C4-2B (cell line): ENCODE measurements at regions not wholly inside any gene's neighbourhood (a gene's known extent, or its start where the extent isn't known, plus 50 kb on each side); places are given as distances from the start of the nearest gene placed in this dataset.

Experiments
- H3K27ac ChIP-seq: fragments of 450-650 bp; 2 replicates; pipeline ENCODE4 v1.5.1; 2017
- ZFX ChIP-seq: fragments of 450-650 bp; IDR thresholded peaks from 2 replicates; pipeline ENCODE4 v1.6.1; 2017
- TF ChIP-seq, protein P1 (sequence below): fragments of 450-650 bp; conservative IDR thresholded peaks from 2 replicates; pipeline ENCODE4 v1.5.1; 2017; ENCODE audit warnings: mild to moderate bottlenecking

DNA sequence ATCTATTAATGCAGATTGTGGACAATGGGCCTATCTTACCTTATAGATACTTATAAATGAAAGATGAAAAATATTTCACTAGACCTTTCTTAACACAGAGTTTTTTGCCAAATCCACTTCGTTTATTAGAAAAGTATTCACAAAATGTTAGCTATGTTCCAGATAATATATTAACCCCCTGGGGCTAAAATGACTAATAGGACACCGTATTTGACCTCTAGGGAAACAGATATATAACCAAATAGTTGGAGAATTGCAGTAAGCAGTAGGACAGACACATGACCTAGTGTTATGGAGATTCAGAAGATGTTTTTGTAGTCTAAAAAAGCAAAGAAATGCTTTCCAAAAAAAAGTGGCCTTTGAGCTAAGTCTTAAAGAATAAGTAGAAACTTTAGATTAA, 106.9 kb downstream of the SEC16B start:
- TF ChIP-seq, protein P1, sequence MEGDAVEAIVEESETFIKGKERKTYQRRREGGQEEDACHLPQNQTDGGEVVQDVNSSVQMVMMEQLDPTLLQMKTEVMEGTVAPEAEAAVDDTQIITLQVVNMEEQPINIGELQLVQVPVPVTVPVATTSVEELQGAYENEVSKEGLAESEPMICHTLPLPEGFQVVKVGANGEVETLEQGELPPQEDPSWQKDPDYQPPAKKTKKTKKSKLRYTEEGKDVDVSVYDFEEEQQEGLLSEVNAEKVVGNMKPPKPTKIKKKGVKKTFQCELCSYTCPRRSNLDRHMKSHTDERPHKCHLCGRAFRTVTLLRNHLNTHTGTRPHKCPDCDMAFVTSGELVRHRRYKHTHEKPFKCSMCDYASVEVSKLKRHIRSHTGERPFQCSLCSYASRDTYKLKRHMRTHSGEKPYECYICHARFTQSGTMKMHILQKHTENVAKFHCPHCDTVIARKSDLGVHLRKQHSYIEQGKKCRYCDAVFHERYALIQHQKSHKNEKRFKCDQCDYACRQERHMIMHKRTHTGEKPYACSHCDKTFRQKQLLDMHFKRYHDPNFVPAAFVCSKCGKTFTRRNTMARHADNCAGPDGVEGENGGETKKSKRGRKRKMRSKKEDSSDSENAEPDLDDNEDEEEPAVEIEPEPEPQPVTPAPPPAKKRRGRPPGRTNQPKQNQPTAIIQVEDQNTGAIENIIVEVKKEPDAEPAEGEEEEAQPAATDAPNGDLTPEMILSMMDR, result no peak
- TF ChIP-seq ZFX, result no peak
- H3K27ac ChIP-seq, result no peak overlapping the region

DNA sequence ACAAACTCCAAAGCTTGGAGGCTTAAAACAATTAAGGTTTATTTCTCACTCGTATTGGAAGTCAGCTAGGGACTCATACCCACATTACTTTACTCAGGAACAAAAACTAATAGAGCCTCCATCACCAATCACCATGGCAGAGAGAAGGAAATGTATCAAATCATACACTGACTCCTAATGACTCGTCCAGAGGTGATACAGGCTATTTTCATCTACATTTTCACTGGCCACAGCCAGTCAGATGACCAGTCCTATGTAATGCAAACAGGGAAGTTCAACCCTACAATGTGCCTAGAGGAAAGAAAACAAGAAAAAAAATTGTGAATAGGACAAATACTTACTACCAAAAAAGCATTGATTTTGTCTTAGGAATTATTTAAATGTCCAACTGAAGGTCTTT, 110.3 kb downstream of the SEC16B start:
- TF ChIP-seq ZFX, result no peak
- TF ChIP-seq, protein P1, result no peak
- no peak overlapping the region for H3K27ac ChIP-seq

DNA sequence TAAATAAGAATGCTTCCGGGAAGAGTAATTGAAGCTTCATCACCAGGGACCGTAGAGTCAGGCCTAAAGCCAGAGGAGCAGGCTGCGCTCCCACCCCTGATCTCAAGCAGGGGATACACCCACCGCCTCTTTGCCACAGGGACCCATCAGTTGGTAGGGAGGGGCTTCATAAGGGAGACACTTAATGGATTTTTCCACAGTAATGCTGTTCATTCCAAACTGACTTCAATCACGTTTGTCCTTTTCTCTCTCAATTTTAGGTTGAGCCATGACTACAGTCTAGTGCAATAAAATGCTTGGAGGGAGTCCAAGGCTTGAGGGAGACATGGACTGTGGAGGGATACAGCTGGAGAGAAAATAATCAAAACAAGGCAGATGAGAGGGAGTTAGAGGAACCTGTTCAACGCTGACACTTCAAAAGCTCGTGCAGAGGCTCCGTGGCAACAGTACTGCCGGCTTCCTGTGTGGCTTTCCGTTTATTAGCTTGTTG, 111.5 kb downstream of the SEC16B start:
- H3K27ac ChIP-seq, result no peak overlapping the region
- TF ChIP-seq, protein P1, result no peak
- TF ChIP-seq ZFX, result no peak

DNA sequence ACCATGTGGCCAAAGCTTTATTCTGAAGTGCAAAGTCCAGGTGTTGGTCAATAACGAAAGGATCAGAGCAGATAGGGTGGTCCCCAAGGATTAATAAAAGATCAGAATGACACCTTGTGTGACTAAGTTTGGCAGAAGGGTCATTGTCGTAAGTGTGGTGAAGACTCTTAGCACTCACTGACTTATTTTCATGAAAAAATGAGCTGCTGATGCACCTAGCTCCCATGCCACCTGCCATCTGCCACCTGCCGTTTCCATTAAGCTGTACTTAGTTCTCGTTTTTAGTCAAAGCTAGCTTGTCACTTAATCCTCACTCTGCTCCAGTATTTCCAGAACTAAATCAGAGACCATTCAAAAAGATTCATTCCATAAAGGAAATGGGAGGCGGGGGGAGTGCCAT, 112.6 kb downstream of the SEC16B start:
- no peak overlapping the region for H3K27ac ChIP-seq
- no peak for TF ChIP-seq ZFX
- TF ChIP-seq, protein P1, result no peak

DNA sequence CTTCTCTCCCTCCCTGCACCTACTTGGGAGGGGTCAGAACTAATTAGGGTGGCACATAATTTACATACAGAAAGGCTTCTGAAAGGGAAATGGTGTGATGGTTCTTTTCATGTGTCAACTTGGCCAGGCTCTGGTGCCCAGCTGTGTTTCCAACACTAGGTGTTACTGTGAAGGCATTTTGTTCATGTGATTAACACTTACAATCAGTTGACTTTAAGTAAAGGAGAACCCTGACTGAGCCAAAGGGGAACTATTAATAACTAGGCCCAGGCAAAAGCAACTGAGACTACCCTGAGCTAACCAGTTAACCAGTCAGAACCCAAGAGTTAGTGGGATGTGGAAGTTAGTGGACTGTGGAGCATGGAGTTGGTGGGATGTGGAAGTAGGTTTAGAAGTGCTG, 114.9 kb downstream of the SEC16B start:
- no peak overlapping the region for H3K27ac ChIP-seq
- TF ChIP-seq ZFX, result no peak
- TF ChIP-seq, protein P1, result no peak

DNA sequence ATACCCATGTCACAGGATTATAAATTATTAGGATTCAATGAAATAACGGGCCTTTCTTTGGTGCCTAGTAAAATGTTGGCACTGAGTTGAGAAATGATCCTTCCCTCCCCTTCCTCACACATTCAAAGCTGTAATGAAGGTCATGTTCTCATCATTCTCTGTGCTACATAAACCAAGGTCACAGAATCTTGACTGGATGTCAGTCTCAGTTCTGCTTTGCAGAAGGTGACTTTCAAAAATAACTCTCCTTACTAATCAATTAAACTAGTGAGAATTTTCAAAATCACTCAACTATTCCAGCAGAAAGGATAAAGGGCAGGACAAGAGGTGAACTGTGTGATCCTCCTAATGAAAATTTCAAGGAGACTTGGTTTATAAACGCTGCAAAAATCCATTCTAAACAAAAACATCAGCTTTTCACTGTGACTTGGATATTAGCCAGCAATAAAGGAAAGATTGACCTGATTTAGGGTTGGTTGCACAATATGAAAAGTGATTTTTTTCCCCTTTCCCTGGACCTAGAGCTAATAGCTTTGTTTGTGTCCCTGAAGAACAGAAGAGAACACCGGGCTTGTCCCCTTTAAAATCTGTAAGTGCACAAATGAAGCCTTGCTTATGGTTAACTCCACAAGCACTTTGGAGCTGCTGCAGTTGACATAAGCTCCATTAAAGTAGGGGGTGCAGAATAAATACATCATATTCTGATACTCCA, 120.1 kb downstream of the SEC16B start:
- no peak for TF ChIP-seq ZFX
- TF ChIP-seq, protein P1, result no peak
- H3K27ac ChIP-seq, result no peak overlapping the region

DNA sequence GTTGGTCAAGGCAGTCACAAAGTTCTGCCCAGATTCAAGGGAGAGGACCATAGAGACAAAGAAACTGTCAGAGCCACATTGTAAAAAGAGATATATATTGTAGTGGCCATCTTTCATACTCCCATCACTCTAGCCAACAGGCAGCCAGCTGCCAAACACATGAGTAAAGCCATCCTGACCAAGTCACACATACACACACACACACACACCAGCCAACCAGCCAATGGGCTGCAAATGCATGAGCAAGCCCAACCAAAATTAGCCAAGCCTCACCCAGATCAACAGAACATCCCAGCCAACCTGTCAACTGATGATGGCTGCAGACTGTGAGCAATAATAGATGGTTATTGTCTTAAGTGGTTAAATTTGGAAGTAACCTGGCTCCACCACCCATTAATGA, 120.7 kb downstream of the SEC16B start:
- TF ChIP-seq, protein P1, result no peak
- TF ChIP-seq ZFX, result no peak

More for the DNA sequence above, 120.7 kb downstream of the SEC16B start:
- H3K27ac ChIP-seq, result no peak overlapping the region
